ENCODE measurements at regions not wholly inside any gene's neighbourhood (a gene's known extent, or its start where the extent isn't known, plus 50 kb on each side); places are given as distances from the start of the nearest gene placed in this dataset.

GRCh38 chr1:189211742-189212141 lies 1265.9 kb downstream of the BRINP3 start:
- no peak overlapping the region for H3K4me2 ChIP-seq (ENCODE audit: low read depth, low read length)
- TF ChIP-seq EZH2 (optimal IDR thresholded peaks at IDR 0.05; ENCODE audit: low read depth, low read length), result no peak
- TF ChIP-seq EZH2phosphoT487 (IDR thresholded peaks at IDR 0.05; ENCODE audit: low read length), result no peak
- TF ChIP-seq CTCF (IDR thresholded peaks at IDR 0.05; ENCODE audit: low read length), result no peak
- H3K9ac ChIP-seq (ENCODE audit: low read length), result no peak overlapping the region
- no peaks in the 10 kb centered on the region for H3K79me2 ChIP-seq (ENCODE audit: low read length)
- H4K20me1 ChIP-seq (ENCODE audit: insufficient read depth, low read length), result no peaks in the 10 kb centered on the region
- H3F3A ChIP-seq (ENCODE audit: insufficient read depth, low read length), result no peaks in the 10 kb centered on the region
- peak; percentile 1 for DNase-seq
- H3K36me3 ChIP-seq (replicated peaks; ENCODE audit: insufficient read depth, low read length), result no peaks in the 10 kb centered on the region
- no peaks in the 10 kb centered on the region for H3K4me1 ChIP-seq (ENCODE audit: low read length)
- H2AFZ ChIP-seq (ENCODE audit: low read length), result no peak overlapping the region
- H3K4me3 ChIP-seq (ENCODE audit: low read length), result no peak overlapping the region
- H3K27ac ChIP-seq (ENCODE audit: low read length), result no peak overlapping the region
- no peaks in the 10 kb centered on the region for H3K9me3 ChIP-seq (replicated peaks; ENCODE audit: insufficient read depth, low read length)
- H3K9me2 ChIP-seq (replicated peaks; ENCODE audit: insufficient read depth, low read length), result 0 out of 2 replicates have a peak, but pooled peaks cover 3% of the 10 kb centered on the region
- no peaks in the 10 kb centered on the region for H3K27me3 ChIP-seq (replicated peaks; ENCODE audit: insufficient read depth, low read length)

- no peak overlapping the region for H3K27ac ChIP-seq (ENCODE audit: low read length)
- no peaks in the 10 kb centered on the region for H3K36me3 ChIP-seq (replicated peaks; ENCODE audit: insufficient read depth, low read length)
- peak; percentile 4 for DNase-seq
- H3K4me3 ChIP-seq (ENCODE audit: low read length), result no peak overlapping the region
- no peaks in the 10 kb centered on the region for H4K20me1 ChIP-seq (ENCODE audit: insufficient read depth, low read length)
- no peak overlapping the region for H3K9ac ChIP-seq (ENCODE audit: low read length)
- no peaks in the 10 kb centered on the region for H3K27me3 ChIP-seq (replicated peaks; ENCODE audit: insufficient read depth, low read length)
- TF ChIP-seq EZH2 (optimal IDR thresholded peaks at IDR 0.05; ENCODE audit: low read depth, low read length), result no peak
- TF ChIP-seq CTCF (IDR thresholded peaks at IDR 0.05; ENCODE audit: low read length), result no peak
- TF ChIP-seq EZH2phosphoT487 (IDR thresholded peaks at IDR 0.05; ENCODE audit: low read length), result no peak
- no peaks in the 10 kb centered on the region; the same call in 1 of the 2 replicates for H3K9me2 ChIP-seq (replicated peaks; ENCODE audit: insufficient read depth, low read length)
- H3K4me2 ChIP-seq (ENCODE audit: low read depth, low read length), result no peak overlapping the region
- H3K79me2 ChIP-seq (ENCODE audit: low read length), result no peaks in the 10 kb centered on the region
- no peaks in the 10 kb centered on the region for H3K9me3 ChIP-seq (replicated peaks; ENCODE audit: insufficient read depth, low read length)
- no peak overlapping the region for H2AFZ ChIP-seq (ENCODE audit: low read length)
- no peaks in the 10 kb centered on the region for H3K4me1 ChIP-seq (ENCODE audit: low read length)
- H3F3A ChIP-seq (ENCODE audit: insufficient read depth, low read length), result no peaks in the 10 kb centered on the region
Observed at GRCh38 chr1:189212606-189213005, 1265.1 kb downstream of the BRINP3 start.

GRCh38 chr1:189216886-189217285 lies 1260.8 kb downstream of the BRINP3 start:
- Histone ChIP-seq H3F3A (ENCODE audit: insufficient read depth, low read length) (no peaks in the 10 kb centered on the region), H3K27me3 (replicated peaks; ENCODE audit: insufficient read depth, low read length) (no peaks in the 10 kb centered on the region), H3K9me2 (replicated peaks; ENCODE audit: insufficient read depth, low read length) (no peaks in the 10 kb centered on the region; the same call in 1 of the 2 replicates), H3K36me3 (replicated peaks; ENCODE audit: insufficient read depth, low read length) (no peaks in the 10 kb centered on the region), H2AFZ (ENCODE audit: low read length) (no peak overlapping the region), H3K4me3 (ENCODE audit: low read length) (no peak overlapping the region), H4K20me1 (ENCODE audit: insufficient read depth, low read length) (no peaks in the 10 kb centered on the region), H3K9me3 (replicated peaks; ENCODE audit: insufficient read depth, low read length) (no peaks in the 10 kb centered on the region), H3K4me1 (ENCODE audit: low read length) (no peaks in the 10 kb centered on the region), H3K9ac (ENCODE audit: low read length) (no peak overlapping the region), H3K27ac (ENCODE audit: low read length) (no peak overlapping the region), H3K4me2 (ENCODE audit: low read depth, low read length) (no peak overlapping the region), H3K79me2 (ENCODE audit: low read length) (no peaks in the 10 kb centered on the region)
- no peak for DNase-seq
- no peak for TF ChIP-seq CTCF (IDR thresholded peaks at IDR 0.05; ENCODE audit: low read length)

Measured in MM.1S (cell line).